GM21825 (cell line): ENCODE measurements at regions not wholly inside any gene's neighbourhood (a gene's known extent, or its start where the extent isn't known, plus 50 kb on each side); places are given as distances from the start of the nearest gene placed in this dataset.
"Not testable (repeated sequence)": the region's sequence is repeated elsewhere in the genome, so short reads cannot be mapped to it uniquely, and the experiment has no call there.

ENCODE experiments used
- ATAC-seq: cut with Tn5 transposase; IDR thresholded peaks from one replicate; pipeline ENCODE4 v1.9.1; 2021; ENCODE audit warnings: mild to moderate bottlenecking, moderate library complexity; ENCODE audit not compliant: unreplicated experiment

DNA sequence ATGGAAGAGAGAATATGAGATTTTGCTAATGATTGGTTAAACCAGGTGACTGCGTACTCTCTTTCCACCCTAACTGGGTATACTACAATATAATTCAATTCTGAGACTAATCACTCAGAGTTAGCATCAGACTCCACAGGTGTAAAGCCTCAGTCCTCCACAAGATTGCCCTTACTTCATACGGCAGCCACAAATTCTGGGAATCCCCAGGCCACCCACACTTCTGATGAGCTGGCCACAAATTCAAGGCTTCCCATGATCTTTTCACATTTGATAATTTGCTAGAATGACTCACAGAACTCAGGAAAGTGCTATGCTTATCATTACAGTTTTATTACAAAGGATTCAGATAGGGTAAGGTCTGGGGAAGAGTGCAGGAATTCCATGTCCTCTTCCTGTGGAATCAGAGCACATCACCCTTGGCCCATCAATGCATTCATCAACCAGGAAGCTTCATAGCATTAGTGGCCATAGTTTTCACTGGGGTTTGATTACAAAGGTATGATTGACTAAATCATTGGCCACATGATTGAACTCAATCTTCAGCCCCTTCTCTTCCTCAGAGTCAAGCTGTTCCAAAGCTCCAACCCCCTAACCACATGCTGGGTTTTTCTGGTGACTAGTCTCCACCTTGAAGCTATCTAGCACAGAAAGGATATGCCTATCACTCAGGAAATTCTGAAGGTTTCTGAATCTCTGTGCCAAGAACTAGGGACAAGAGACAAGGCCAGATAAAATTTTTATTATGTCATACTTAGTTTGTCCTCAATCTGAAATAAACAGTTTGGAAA, 131.7 kb downstream of the HHIPL2 start:
- ATAC-seq: no peak

DNA sequence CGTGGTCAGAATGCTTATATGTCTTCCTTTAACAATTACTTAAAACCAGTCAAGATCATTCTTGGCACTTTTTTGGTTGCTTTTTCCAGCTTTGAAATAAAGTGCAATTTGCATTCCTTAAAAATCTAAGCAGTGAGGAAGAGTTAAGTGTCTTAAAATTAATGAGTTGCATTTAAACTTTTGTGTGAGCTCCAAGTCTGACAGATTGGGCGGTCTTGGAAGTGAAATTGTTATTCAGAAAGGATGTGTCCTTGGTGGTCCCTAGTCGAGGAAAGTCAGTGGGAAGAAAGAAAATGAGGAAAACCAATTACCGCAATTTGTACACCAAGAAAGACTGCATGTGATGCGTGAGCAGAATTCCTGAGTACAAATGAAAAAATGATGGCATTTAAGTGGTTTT, 132.5 kb downstream of the HHIPL2 start:
- no peak for ATAC-seq

DNA sequence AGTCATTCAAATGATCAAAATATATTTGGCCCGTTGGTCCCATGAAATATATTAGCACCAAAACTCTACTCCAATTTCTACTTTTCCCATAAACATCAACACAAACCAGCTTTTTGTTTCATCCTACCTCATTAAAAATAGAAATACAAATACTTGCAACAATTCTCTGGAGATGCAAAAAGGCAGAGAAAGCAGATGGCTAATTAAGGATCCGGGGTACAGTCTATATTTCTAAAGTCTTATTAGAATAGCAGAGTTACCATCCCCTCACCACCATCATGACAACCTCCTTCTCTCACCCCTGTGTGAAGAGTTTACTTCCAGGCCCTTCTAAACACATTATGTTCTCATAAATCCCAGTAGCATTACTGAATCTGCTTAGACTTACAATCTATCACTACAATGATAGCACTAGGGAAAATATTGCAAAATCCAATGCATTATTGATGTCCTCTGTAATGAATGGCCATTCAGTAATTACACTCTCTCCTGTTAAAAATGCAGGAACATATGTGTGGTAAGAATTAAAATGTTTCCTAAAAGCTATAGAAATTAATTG, 133.8 kb downstream of the HHIPL2 start:
- ATAC-seq: no peak

DNA sequence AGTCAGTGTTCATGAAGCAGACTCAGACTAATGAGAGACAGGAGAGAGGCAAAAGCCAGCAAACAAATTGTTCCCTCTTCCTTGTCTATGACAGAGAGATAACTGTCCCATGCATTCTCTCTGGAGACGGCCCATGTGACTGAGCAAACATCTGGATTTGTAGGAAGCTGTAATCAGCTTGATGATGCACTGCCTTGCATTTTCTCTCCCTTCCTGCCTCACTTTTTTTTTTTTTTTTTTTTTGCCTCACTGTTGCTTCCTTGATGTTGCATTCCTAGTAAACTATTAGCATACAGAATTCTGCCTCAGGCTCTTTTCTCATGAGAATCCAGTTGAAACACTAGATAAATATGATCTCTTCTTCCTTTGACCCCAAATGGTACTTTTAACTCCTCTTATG, 134.5 kb downstream of the HHIPL2 start:
- ATAC-seq: no peak

DNA sequence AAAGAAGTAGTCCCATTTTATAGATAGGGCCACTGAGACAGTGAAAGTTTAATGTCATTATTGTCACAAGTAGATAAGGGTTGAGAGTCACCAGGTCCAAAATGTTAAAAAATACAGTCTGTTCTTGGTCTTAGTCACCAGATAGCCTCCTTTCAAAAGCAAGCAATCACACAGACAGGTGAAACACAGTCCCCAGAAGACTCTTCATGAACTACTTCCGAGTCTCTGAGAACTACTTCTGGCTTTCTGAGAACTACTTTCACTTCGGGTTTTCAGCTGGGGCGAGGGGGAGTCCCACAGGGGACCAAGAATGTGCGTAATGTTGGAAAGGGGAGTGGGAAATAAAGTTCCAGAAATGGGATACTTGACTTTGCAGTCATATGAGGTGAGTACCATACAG, 143.2 kb downstream of the HHIPL2 start:
- no peak for ATAC-seq

DNA sequence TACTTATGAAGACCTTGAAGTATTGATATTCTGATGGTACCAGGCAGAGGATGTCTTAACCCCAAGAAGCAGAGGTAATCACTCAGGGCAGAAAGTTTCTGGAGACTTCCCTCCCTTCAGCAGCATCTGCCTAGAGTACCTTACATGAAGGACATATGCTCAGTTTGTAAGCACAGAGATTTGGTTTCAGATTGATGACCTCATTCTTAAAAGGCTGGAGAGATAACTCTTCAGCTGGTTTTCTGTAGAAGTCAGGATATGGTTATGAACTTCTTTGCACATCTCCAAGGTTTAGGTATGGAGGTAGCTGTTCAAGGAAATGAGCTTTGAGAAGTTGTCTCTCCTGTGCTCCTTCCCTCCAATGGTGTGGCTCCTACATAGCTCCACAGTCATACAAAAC, 148.7 kb downstream of the HHIPL2 start:
- no peak for ATAC-seq

DNA sequence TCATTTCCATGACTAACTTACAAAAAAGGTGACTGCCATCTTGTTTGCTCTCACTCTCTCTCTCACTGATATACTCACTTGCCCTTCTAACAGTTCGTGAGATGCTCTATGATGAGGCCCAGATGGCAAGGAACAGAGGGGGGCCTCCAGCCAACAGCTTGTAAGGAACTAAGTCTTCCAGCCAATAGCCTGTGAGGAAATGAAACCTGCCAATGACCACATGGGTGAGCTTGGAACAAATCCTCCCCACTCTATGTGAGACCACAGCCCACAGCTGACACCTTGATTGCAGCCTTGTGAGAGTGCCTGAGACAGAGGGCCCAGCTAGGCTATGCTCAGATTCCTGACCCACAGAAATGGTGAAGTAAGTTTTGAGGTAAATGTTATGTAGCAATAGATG, 153.7 kb downstream of the HHIPL2 start:
- no peak for ATAC-seq

DNA sequence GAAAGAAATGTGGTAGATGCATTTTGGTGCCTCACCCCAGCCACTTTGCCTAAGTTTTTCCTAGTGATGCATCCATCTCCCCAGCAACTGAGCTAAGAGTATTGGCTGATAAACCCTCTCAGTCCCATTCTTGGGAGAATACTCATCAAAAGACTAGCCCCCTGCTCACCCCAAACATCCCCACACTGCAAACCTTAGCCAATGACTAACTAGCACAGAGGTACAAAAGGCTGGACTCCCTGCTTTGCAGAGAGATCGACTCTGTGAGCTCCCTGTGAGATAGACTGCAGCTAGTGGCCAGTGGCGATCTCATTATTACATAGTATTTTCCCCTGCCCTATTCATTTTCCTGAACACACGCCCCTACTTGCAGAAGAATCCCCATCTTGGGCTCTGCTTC, 155.3 kb downstream of the HHIPL2 start:
- ATAC-seq: no peak

DNA sequence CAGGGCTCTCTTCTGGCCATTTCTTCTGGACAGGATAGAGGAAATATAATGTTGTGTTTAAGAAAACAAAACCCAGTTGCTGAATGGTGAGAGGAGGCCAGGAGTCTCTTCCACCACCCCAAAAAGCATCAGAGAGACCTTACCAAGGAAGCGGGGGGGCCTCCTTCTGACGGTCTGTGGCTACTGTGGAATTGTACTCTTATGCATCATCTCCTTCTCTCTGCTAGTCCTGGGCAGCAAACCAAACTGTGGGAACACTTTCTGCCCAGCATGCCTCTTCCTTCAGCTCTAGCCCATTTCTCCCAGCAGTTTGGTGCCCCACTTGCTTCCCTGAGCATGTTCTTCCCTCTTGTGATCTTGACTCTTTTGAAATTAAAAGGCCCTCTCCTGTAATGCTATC, 157.7 kb downstream of the HHIPL2 start:
- no peak for ATAC-seq

DNA sequence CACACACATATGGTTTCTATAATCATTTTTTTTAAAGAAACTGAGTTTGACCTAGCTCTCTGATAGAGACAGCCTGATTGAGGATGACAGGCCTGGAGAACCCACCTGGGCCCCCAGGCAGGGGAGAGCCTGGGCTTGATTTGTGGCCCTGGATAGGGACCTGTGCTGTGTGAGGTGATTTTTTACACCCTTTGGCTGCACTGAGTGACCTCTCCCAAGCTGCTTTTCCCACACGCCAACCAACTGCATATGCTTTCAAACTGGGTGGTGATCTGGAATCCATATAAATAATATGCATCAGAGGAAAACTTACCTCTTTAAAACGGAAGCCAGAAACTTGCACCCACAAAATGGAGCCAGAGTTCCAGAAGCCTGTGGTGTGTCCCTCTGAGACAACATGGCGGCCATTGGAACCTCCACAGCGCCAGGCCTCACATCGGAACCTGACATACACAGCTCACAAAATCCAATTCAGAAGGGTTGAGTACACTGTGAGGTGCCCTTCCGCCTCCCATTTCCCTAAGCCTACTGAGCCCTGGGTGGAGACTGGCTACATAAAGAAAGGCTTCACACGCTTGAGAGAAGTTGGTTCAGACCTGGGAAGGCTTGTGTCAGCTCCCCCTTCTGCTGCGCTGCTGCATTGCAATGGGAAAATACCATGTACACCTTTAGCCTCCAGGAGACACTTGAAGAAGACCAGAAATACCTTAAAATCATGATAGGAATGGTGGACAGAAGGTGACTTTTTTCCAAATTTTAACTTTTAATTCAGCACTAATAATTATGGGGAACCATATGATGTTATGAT, 160.7 kb downstream of the HHIPL2 start:
- no peak for ATAC-seq

DNA sequence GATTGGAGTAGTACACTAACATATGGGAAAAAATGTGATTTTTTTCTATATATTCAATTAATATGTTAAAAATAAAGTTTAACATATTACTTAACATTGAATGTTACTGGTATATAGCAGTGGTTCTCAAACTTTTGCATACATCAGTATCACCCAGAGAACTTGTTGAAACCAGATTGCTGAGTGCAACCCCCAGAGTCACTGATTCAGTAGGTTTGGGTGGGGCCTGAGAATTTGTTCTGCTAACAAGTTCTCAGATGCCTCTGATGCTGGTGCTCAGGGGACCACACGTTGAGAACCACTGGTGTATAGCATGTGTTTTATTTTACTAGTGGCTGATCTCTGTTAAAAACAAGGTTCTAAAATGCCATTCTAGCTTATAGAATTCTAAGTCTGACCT, 161.9 kb downstream of the HHIPL2 start:
- no peak for ATAC-seq

DNA sequence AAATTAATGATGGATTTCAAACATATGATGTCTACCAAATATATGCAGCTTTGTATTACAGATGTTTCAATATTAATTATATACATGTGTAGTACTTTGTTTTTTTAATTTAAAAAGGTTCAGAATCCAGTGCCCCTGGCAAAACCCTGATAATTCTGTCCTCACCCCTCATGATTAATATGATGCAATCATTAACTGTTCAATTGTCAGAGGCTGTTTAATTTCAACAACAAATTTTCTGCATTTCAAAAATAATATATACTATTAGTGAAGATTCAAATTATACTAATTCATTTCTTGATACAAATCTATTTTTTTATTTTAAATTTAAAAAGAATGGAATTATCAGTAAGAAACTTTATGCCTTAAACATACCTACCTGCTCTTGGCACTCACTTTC, 162.6 kb downstream of the HHIPL2 start:
- ATAC-seq: no peak

DNA sequence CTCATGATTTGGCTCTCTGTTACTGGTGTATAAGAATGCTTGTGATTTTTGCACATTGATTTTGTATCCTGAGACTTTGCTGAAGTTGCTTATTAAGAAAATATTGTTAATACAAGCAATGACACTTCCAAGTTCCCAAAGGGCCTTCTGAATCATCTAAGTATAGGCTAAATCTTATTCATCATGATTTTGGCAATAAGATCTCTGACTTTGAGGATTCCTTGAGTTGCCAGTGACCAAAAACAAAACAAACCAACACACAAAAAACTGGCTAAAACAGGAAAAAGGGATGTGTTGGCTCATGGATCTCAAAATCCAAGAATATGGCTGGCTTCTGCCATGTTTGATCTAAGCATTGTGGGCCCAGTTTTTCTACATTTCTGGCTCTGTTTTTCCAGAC, 163.4 kb downstream of the HHIPL2 start:
- no peak for ATAC-seq

DNA sequence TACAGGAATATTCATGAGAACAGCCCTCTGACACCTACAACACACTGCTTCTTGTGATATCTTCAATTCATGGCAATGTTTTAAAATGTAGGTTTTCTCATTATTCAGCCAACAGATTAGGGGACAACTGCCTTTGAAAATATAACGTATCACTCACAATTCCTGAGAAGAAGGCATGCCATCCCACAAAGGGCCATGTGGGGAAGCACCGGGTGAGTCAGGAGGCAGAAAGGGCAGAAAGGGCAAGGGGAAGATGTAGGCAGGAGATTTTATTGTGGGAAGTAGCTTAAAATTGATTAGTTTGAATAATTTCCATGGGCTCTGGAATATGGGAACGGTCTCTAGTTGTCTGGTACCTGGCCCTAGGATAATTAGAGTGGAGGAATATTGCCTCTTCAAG, 165.7 kb downstream of the HHIPL2 start:
- no peak for ATAC-seq

DNA sequence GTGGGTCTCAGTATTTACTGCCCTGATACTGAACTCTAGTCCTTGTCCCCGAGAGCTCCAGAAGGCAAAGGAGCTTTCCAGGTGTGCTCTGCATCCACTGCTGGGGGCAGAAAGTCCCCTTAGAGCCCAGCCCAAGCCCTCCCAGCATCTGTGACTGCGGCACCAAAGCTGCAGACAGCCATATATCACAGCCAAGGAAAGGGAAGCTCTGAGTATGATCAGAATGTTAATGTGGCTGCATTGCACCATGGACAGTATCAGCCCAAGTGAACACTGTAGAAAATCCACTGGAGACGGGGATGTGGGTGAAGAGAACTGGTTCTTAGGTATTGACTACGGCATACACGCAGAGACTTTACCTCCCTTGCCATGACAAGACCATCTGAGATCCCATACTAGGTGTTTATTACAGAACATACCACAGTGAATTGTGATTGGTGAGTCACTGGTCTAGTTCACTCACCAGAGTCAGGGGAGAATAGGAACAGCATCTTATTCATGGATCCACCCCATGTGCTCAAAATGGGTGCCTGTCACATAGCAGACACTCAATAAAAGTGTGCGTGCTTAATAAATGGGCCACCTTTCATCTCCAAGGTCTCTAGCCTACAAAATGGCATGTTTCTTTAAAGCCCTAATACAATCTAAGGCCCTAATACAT, 170.3 kb downstream of the HHIPL2 start:
- ATAC-seq: no peak

DNA sequence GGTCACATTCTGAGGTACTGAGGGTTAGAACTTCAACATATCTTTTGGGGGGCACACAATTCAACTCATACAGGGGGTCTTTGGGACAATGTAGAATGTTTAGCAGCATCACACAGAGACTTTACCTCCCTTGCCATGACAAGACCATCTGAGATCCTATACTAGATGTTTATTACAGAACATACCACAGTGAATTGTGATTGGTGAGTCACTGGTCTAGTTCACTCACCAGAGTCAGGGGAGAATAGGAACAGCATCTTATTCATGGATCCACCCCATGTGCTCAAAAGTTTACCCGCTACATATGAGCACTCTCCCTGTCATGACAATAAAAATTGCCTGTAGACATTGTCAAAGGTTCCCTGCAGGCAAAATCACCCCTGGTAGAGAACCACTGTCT, 171.1 kb downstream of the HHIPL2 start:
- not testable (repeated sequence) for ATAC-seq

DNA sequence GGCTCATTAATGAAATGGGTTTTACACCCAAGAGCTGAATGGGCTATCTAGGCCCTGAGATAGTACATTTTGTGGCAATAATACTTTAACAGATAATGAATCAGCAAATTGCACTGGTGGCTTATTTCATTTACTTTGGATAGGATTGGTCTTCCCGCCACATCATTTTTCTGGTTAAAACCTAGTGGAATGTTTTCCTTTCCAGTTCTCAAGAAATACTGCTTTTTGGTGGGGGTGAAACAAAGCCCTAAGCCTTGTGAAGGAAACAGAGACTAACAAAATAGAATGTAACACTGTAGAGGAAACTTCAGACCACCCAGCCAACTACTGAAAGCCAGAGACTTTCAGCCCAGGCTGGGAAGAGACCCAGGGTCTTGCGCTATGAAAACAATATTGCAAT, 172.2 kb downstream of the HHIPL2 start:
- no peak for ATAC-seq

DNA sequence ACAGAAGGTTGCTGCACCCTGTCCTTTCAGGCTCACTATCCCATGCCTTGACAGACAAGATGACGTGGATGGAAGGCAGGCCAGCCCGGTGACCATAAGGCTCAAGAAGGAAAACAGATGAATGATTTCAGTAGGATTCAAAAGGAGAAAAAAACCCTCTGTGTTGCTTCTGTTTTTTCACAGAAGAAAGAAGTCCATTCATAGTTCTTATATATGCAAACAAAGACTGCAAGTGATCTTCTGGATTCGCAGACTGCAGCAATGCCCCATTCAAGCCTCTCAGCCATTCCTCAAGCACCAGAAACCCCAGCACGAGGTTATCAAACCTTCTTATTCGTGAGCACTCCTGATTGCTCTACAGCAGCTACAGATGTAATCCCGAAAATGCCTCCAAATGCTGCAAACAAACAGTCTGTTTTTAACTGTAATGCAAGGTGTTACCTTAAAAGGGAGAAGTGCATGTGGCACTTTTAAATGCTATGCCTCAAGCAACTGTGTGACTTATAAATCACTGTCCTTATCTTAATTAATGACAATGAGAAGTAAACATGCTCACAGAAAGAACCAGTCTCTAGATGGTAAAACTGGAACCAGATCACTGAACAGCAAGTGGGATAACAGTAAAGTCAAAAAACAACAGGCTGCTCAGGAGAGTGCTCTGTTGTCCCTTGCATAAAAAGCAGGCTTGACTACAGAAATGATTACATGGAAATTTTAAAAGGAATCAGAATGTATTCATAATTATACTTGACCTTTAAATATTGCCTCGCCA, 173.9 kb downstream of the HHIPL2 start:
- ATAC-seq: no peak

DNA sequence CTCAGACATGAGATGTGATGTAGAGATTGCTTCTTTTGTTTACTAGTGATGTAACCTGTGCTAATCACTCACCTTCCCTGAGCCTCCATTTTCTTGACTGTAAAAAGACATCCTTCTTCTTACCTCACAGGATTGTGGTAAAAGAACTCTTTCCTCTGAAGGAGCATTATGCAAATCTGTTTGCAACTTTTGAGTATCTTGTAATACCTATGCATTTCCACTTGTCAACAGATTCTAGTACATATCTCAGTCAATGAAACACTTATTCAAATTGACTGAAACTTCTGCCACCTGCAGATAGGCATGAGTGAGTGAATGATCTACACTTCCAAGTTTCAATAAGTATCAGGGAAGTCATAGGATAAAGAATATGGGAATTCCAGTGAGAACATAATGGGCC, 174.7 kb downstream of the HHIPL2 start:
- no peak for ATAC-seq

DNA sequence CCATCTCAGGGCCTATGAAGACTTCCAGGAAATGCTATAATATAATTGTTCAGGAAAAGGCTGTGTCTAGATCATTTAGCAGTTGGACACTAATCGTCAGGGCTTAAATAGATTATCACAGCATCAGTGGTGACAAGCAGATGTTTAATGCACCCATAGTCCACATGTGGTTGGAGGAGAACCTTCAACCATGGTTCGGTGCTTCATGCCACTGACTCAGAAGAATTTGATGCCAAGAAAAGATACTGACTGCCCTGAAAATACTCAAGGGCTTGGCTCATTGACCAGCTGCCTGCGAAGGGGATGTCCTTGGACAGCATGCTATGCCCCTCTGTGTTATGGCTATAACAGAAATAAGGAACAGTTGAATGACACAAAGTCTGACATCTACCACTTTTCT, 175.7 kb downstream of the HHIPL2 start:
- ATAC-seq: no peak
